HG03439 (cell line): ENCODE measurements at regions not wholly inside any gene's neighbourhood (a gene's known extent, or its start where the extent isn't known, plus 50 kb on each side); places are given as distances from the start of the nearest gene placed in this dataset.

Experiments
- ATAC-seq: cut with Tn5 transposase; IDR thresholded peaks from one replicate; pipeline ENCODE4 v1.9.1; 2021; ENCODE audit warnings: mild to moderate bottlenecking, moderate library complexity; ENCODE audit not compliant: unreplicated experiment

GRCh38 chr7:84631913-84632312 is 437.3 kb upstream of the SEMA3A start:
- ATAC-seq = no peak

- ATAC-seq = no peak
Measured at GRCh38 chr7:84629640-84630318, 435.2 kb upstream of the SEMA3A start.

GRCh38 chr7:84629216-84629615 is 434.6 kb upstream of the SEMA3A start:
- no peak for ATAC-seq

- ATAC-seq = no peak
Measured at GRCh38 chr7:84627250-84627649, 432.7 kb upstream of the SEMA3A start.

GRCh38 chr7:84624927-84625326 is 430.3 kb upstream of the SEMA3A start:
- ATAC-seq = no peak

GRCh38 chr7:84624527-84624926 is 429.9 kb upstream of the SEMA3A start:
- no peak for ATAC-seq

- no peak for ATAC-seq
Measured at GRCh38 chr7:84617265-84618030, 422.9 kb upstream of the SEMA3A start.

- no peak for ATAC-seq
Measured at GRCh38 chr7:84614821-84615501, 420.4 kb upstream of the SEMA3A start.

GRCh38 chr7:84612981-84613681 is 418.5 kb upstream of the SEMA3A start:
- no peak for ATAC-seq

GRCh38 chr7:84611391-84611790 is 416.8 kb upstream of the SEMA3A start:
- ATAC-seq = no peak

GRCh38 chr7:84610390-84610789 is 415.8 kb upstream of the SEMA3A start:
- no peak for ATAC-seq

GRCh38 chr7:84605301-84605700 is 410.7 kb upstream of the SEMA3A start:
- no peak for ATAC-seq

GRCh38 chr7:84603545-84603944 is 409.0 kb upstream of the SEMA3A start:
- no peak for ATAC-seq

- ATAC-seq = no peak
Measured at GRCh38 chr7:84595026-84595425, 400.4 kb upstream of the SEMA3A start.

- ATAC-seq = no peak
Measured at GRCh38 chr7:84591897-84592296, 397.3 kb upstream of the SEMA3A start.

- ATAC-seq = no peak
Measured at GRCh38 chr7:84589012-84589411, 394.4 kb upstream of the SEMA3A start.

- ATAC-seq = no peak
Measured at GRCh38 chr7:84583331-84583730, 388.7 kb upstream of the SEMA3A start.

GRCh38 chr7:84582747-84583146 is 388.2 kb upstream of the SEMA3A start:
- no peak for ATAC-seq

GRCh38 chr7:84578825-84579224 is 384.2 kb upstream of the SEMA3A start:
- no peak for ATAC-seq

GRCh38 chr7:84568781-84569180 is 374.2 kb upstream of the SEMA3A start:
- no peak for ATAC-seq

- no peak for ATAC-seq
Measured at GRCh38 chr7:84565345-84566074, 370.9 kb upstream of the SEMA3A start.
